PFSK-1 (cell line): ENCODE measurements at regions not wholly inside any gene's neighbourhood (a gene's known extent, or its start where the extent isn't known, plus 50 kb on each side); places are given as distances from the start of the nearest gene placed in this dataset.

Experiments
- POLR2AphosphoS5 ChIP-seq: IDR thresholded peaks from 2 replicates; pipeline ENCODE4 v1.6.1; 2012; ENCODE audit warnings: low read depth, mild to moderate bottlenecking, control low read depth, low read length, moderate library complexity
- REST ChIP-seq, 2 experiments: IDR thresholded peaks; 2 replicates each; pipeline versions ENCODE4 v1.6.1 to v1.8.0; 2011 to 2012; ENCODE audit warnings: low read depth in 2 of 2, low read length in 2 of 2, control low read depth in 1 of 2, inconsistent platforms in 1 of 2, mild to moderate bottlenecking in 1 of 2, moderate library complexity in 1 of 2; ENCODE audit not compliant: insufficient read depth in 1 of 2
- TAF1 ChIP-seq: IDR thresholded peaks from 2 replicates; pipeline ENCODE4 v1.6.1; 2012; ENCODE audit warnings: low read length, control low read depth, borderline replicate concordance; ENCODE audit not compliant: insufficient read depth

GRCh38 chr12:125519026-125519651 is 453.9 kb downstream of the AACS start:
- TF ChIP-seq POLR2AphosphoS5, result no peak
- TF ChIP-seq TAF1, result no peak
- no peak for TF ChIP-seq REST (IDR thresholded peaks at IDR 0.05; ENCODE audit: insufficient read depth in 1 of 2, low read depth in 2 of 2, low read length in 2 of 2)
